ENCODE measurements at regions not wholly inside any gene's neighbourhood (a gene's known extent, or its start where the extent isn't known, plus 50 kb on each side); places are given as distances from the start of the nearest gene placed in this dataset.

DNA sequence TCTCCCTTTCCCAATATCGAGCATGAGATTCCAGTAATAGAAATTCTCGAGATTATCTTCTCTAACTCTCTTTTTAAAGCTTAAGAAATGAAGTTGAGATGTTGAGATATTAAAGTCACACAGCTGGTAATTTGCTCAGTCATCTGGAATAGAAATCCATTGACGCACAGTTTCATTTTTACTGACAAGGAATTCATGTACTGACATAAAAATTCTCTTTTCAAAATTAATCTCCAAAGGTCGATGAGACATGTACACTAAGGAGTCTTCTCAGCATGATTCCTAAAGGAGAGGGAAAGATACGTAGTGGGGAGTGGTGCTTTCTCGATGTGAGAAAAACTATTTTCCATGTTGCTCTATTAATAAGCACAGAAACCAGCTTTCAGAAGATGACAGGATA is 1639.5 kb upstream of the MIR17HG start:
- H3K27me3 ChIP-seq = no peaks in the 10 kb centered on the region
- no peak for TF ChIP-seq EZH2phosphoT487 (IDR thresholded peaks at IDR 0.05; ENCODE audit: low read depth, severe bottlenecking, unreplicated experiment)
- no peak for TF ChIP-seq EZH2 (IDR thresholded peaks at IDR 0.05; ENCODE audit: borderline replicate concordance)
- TF ChIP-seq, protein P1, sequence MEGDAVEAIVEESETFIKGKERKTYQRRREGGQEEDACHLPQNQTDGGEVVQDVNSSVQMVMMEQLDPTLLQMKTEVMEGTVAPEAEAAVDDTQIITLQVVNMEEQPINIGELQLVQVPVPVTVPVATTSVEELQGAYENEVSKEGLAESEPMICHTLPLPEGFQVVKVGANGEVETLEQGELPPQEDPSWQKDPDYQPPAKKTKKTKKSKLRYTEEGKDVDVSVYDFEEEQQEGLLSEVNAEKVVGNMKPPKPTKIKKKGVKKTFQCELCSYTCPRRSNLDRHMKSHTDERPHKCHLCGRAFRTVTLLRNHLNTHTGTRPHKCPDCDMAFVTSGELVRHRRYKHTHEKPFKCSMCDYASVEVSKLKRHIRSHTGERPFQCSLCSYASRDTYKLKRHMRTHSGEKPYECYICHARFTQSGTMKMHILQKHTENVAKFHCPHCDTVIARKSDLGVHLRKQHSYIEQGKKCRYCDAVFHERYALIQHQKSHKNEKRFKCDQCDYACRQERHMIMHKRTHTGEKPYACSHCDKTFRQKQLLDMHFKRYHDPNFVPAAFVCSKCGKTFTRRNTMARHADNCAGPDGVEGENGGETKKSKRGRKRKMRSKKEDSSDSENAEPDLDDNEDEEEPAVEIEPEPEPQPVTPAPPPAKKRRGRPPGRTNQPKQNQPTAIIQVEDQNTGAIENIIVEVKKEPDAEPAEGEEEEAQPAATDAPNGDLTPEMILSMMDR (IDR thresholded peaks at IDR 0.05; ENCODE audit: poor library complexity) = no peak

DNA sequence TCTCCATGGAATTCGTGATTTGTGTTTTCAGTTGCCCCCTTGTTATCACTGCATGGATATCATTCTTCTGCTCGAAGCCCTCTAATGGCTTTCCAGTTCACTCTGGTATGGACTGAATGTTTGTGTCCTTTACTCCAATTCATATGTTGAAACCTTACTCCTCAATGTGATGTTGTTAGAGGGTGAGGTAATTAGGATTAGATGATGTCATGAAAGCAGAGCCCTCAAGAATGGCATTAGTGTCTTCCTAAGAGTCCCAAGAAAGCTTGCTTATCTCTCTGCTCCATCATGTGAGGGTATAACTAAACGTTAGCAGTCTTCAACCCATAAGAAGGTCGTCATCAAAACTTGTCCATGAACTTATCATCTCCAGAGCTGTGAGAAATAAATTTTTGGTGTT is 1626.3 kb upstream of the MIR17HG start:
- no peak for DNase-seq (ENCODE audit: low spot score)
- H3K79me2 ChIP-seq = no peaks in the 10 kb centered on the region
- H3K4me2 ChIP-seq = no peak overlapping the region
- 85% methylated on average over 4 of the region's 4 CpGs for WGBS (ENCODE audit: low lambda C conversion rate, missing lambda C conversion rate)
- H3K4me3 ChIP-seq = no peak overlapping the region
- no peaks in the 10 kb centered on the region for H3K9me3 ChIP-seq (ENCODE audit: low read depth)
- H3K36me3 ChIP-seq (replicated peaks; ENCODE audit: insufficient read depth, low read depth) = no peaks in the 10 kb centered on the region
- no peaks in the 10 kb centered on the region for H4K20me1 ChIP-seq (ENCODE audit: insufficient read depth, poor library complexity, severe bottlenecking)
- no peaks in the 10 kb centered on the region for H3K9me2 ChIP-seq (replicated peaks; ENCODE audit: insufficient read depth)
- no peaks in the 10 kb centered on the region for H3K27me3 ChIP-seq
- no peaks in the 10 kb centered on the region for H3K4me1 ChIP-seq (ENCODE audit: insufficient read depth)
- TF ChIP-seq EZH2phosphoT487 (IDR thresholded peaks at IDR 0.05; ENCODE audit: low read depth, severe bottlenecking, unreplicated experiment) (no peak), EZH2 (IDR thresholded peaks at IDR 0.05; ENCODE audit: borderline replicate concordance) (no peak)
- TF ChIP-seq, protein P1 (IDR thresholded peaks at IDR 0.05; ENCODE audit: poor library complexity) = no peak
- no peak overlapping the region for H2AFZ ChIP-seq
- H3K27ac ChIP-seq = no peak overlapping the region

More for the DNA sequence above, 1639.5 kb upstream of the MIR17HG start:
- H3K4me1 ChIP-seq (ENCODE audit: insufficient read depth) = no peaks in the 10 kb centered on the region
- H3K36me3 ChIP-seq (replicated peaks; ENCODE audit: insufficient read depth, low read depth) = no peaks in the 10 kb centered on the region
- no peaks in the 10 kb centered on the region for H3K9me3 ChIP-seq (ENCODE audit: low read depth)
- H4K20me1 ChIP-seq (ENCODE audit: insufficient read depth, poor library complexity, severe bottlenecking) = no peaks in the 10 kb centered on the region
- no peak for DNase-seq (ENCODE audit: low spot score)
- no peaks in the 10 kb centered on the region for H3K9me2 ChIP-seq (replicated peaks; ENCODE audit: insufficient read depth)
- H2AFZ ChIP-seq = no peak overlapping the region
- no peak overlapping the region for H3K27ac ChIP-seq
- 91% methylated on average over 6 of the region's 6 CpGs for WGBS (ENCODE audit: low lambda C conversion rate, missing lambda C conversion rate)
- H3K4me3 ChIP-seq = no peak overlapping the region
- H3K79me2 ChIP-seq = no peaks in the 10 kb centered on the region
- H3K4me2 ChIP-seq = no peak overlapping the region

DNA sequence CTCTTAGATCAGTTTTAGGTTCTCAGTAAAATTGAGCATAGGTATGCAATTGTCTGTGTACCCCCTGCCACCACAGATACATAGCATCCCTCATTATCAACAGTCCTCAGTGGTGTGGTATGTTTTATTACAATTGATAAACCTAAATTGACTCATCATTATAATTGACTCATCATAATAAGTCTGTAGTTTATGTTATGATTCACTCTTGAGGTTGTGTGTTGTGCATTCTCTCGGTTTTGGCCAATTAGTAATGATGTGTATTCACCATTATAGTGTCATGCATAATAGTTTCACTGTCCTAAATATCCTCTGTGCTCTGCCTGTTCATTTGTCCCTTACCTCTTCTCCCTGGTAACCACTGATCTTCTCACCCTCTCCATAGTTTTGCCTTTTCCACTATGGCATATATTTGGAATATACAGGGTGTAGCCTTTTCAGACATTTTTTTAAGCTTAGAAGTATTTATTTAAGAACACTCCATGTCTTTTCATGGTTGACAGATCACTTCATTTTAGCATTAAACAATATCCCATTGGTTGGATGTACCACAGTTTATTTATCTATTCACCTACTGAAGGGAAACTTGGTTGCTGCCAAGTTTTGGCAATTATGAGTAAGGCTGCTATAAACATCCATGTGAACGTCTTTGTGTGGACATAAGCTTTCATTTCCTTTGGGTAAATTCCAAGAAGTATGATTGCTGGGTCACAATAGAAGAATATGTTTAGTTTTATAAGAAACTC is 1620.6 kb upstream of the MIR17HG start:
- 58% methylated on average over 2 of the region's 2 CpGs for WGBS (ENCODE audit: low lambda C conversion rate, missing lambda C conversion rate)
- Histone ChIP-seq H3K9me3 (ENCODE audit: low read depth) (no peaks in the 10 kb centered on the region), H3K36me3 (replicated peaks; ENCODE audit: insufficient read depth, low read depth) (no peaks in the 10 kb centered on the region), H3K4me1 (ENCODE audit: insufficient read depth) (no peaks in the 10 kb centered on the region), H3K4me2 (no peak overlapping the region), H3K27me3 (no peaks in the 10 kb centered on the region), H4K20me1 (ENCODE audit: insufficient read depth, poor library complexity, severe bottlenecking) (no peaks in the 10 kb centered on the region), H3K9me2 (replicated peaks; ENCODE audit: insufficient read depth) (no peaks in the 10 kb centered on the region), H3K27ac (no peak overlapping the region), H3K79me2 (no peaks in the 10 kb centered on the region), H2AFZ (no peak overlapping the region), H3K4me3 (no peak overlapping the region)
- DNase-seq (ENCODE audit: low spot score) = no peak
- TF ChIP-seq, protein P1 (IDR thresholded peaks at IDR 0.05; ENCODE audit: poor library complexity) = no peak
- TF ChIP-seq EZH2 (IDR thresholded peaks at IDR 0.05; ENCODE audit: borderline replicate concordance) = no peak
- TF ChIP-seq EZH2phosphoT487 (IDR thresholded peaks at IDR 0.05; ENCODE audit: low read depth, severe bottlenecking, unreplicated experiment) = no peak
